ENCODE measurements at regions not wholly inside any gene's neighbourhood (a gene's known extent, or its start where the extent isn't known, plus 50 kb on each side); places are given as distances from the start of the nearest gene placed in this dataset.
"Not testable (repeated sequence)": the region's sequence is repeated elsewhere in the genome, so short reads cannot be mapped to it uniquely, and the experiment has no call there.

DNA sequence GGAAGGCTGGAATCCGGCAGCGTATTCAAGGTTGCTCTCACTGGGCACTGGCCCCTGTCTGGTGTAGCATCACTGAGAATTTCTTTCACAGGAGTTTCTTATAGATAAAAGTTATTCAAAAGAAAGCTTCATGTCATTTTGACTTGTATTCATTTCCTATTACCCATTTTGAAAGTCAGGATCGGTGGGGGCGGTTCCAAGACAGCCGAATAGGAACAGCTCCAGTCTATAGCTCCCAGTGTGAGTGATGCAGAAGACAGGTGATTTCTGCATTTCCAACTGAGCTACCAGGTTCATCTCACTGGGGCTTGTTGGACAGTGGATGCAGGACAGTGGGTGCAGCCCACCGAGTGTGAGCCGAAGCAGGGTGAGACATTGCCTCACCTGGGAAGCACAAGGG, 51.5 kb upstream of the CDC42EP3 start:
- not testable (repeated sequence) for DNase-seq; H3K9me3 Mint-ChIP-seq; H3K4me3 Mint-ChIP-seq; H3K27ac Mint-ChIP-seq; H3K36me3 Mint-ChIP-seq (ENCODE audit: low read depth); H3K27me3 Mint-ChIP-seq
- peaks cover 10% of the 10 kb centered on the region for H3K4me1 Mint-ChIP-seq (ENCODE audit: low read depth)

DNA sequence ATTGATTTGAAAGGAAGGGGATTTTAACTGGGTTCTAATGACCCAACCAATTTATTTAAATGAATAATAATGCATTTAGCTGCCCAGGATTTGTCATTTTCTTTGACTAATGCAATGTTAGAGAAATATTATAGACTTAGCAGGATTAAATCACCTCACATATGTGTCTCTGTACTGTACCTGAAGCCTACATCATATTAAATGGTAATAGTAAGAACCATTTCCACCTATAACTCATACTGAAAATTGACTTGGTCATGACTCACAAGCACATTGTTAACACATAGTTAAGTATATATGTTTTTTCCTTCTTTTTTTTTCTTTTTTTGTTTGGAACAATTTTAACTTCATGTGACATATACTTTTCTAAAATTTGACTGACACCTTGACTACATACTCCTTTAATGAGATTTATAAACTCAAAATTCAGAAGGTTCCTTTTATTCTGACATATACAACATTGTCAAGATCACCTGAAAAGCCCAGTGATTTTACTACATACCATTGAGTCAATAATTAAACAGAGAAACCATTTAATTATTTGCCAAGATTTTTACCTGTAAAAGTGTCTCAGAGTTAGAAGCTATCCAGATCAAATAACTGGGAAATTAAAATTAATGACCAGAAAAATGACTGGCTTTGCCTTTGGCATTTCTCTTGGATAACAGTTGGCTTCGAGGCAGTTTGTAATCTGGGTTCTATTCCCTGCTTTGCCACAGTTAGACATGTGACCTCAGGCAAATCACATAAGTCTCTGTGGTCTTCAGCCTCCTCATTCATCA, 58.8 kb upstream of the CDC42EP3 start:
- peaks cover 15% of the 10 kb centered on the region for H3K4me1 Mint-ChIP-seq (ENCODE audit: low read depth)
- DNase-seq, result no peak
- H3K27ac Mint-ChIP-seq, result peak overlapping the region; percentile 24
- no peak overlapping the region for H3K4me3 Mint-ChIP-seq
- H3K36me3 Mint-ChIP-seq (ENCODE audit: low read depth), result no peaks in the 10 kb centered on the region
- no peaks in the 10 kb centered on the region for H3K9me3 Mint-ChIP-seq
- no peaks in the 10 kb centered on the region for H3K27me3 Mint-ChIP-seq

DNA sequence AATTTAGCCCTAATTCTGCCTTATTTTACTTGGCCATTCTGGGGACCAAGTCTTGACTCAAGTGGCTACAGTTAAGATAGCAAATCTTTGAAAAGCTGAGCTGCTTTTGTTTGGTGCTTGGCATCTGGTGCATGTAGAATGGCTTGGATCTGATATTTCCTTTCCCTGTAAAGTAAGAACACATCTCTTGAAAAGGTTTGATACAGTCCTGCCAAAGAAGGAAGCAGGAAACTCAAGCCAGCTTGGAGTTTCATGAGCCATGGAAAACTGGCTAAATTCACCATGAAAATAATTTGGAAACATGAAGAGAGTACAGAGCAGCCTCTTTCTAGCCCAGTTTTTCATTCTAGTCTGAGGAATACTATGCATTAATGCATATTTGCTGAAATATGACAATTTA, 61.0 kb upstream of the CDC42EP3 start:
- H3K27me3 Mint-ChIP-seq; H3K4me3 Mint-ChIP-seq; H3K36me3 Mint-ChIP-seq (ENCODE audit: low read depth); H3K27ac Mint-ChIP-seq; H3K9me3 Mint-ChIP-seq; DNase-seq: not testable (repeated sequence)
- H3K4me1 Mint-ChIP-seq (ENCODE audit: low read depth), result peaks cover 15% of the 10 kb centered on the region

- Mint-ChIP-seq H3K9me3 (no peaks in the 10 kb centered on the region), H3K27ac (no peak overlapping the region), H3K4me1 (ENCODE audit: low read depth) (peaks cover 15% of the 10 kb centered on the region), H3K4me3 (no peak overlapping the region), H3K36me3 (ENCODE audit: low read depth) (no peaks in the 10 kb centered on the region), H3K27me3 (no peaks in the 10 kb centered on the region)
- DNase-seq, result no peak
Measured at GRCh38 chr2:37733251-37733650, 61.8 kb upstream of the CDC42EP3 start.

DNA sequence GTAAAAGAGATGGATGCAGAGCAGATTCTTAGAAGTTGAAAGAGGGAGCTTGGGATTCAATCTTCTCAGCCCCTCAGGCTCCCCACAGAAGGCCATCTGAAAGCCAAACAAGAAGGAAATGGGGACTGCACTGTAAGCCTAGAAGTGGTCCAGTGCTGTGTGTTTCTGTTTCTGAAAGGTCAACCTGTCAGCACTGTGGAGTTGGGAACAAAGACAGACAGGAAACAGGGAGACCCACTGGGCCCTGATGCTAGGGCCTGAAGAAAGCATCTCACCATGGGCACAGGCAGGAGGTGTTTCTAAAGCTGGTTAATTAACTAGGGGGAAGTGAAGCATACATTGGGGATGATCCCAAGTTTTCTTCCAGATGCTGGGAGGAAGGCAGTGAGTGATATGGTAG, 62.5 kb upstream of the CDC42EP3 start:
- DNase-seq; H3K27ac Mint-ChIP-seq; H3K27me3 Mint-ChIP-seq; H3K36me3 Mint-ChIP-seq (ENCODE audit: low read depth); H3K9me3 Mint-ChIP-seq; H3K4me3 Mint-ChIP-seq: not testable (repeated sequence)
- H3K4me1 Mint-ChIP-seq (ENCODE audit: low read depth), result peaks cover 15% of the 10 kb centered on the region

- not testable (repeated sequence) for H3K9me3 Mint-ChIP-seq; H3K4me1 Mint-ChIP-seq (ENCODE audit: low read depth); DNase-seq; H3K27me3 Mint-ChIP-seq; H3K36me3 Mint-ChIP-seq (ENCODE audit: low read depth); H3K4me3 Mint-ChIP-seq; H3K27ac Mint-ChIP-seq
Measured at GRCh38 chr2:37734891-37735523, 63.6 kb upstream of the CDC42EP3 start.

- H3K36me3 Mint-ChIP-seq (ENCODE audit: low read depth), result not testable (repeated sequence)
Measured at GRCh38 chr2:37735524-37735910, 64.1 kb upstream of the CDC42EP3 start.

GRCh38 chr2:37737507-37737906, 66.1 kb upstream of the CDC42EP3 start:
- DNase-seq, result no peak

More at GRCh38 chr2:37735524-37735910, 64.1 kb upstream of the CDC42EP3 start:
- H3K9me3 Mint-ChIP-seq; H3K27me3 Mint-ChIP-seq; H3K4me3 Mint-ChIP-seq; H3K4me1 Mint-ChIP-seq (ENCODE audit: low read depth); H3K27ac Mint-ChIP-seq; DNase-seq: not testable (repeated sequence)

GRCh38 chr2:37738266-37738885, 66.9 kb upstream of the CDC42EP3 start:
- H3K27me3 Mint-ChIP-seq, result no peaks in the 10 kb centered on the region
- no peaks in the 10 kb centered on the region for H3K36me3 Mint-ChIP-seq (ENCODE audit: low read depth)
- peaks cover 5% of the 10 kb centered on the region for H3K4me1 Mint-ChIP-seq (ENCODE audit: low read depth)
- no peaks in the 10 kb centered on the region for H3K9me3 Mint-ChIP-seq
- no peak for DNase-seq
- no peak overlapping the region for H3K27ac Mint-ChIP-seq
- H3K4me3 Mint-ChIP-seq, result no peak overlapping the region

More at GRCh38 chr2:37737507-37737906, 66.1 kb upstream of the CDC42EP3 start:
- Mint-ChIP-seq H3K27me3 (no peaks in the 10 kb centered on the region), H3K36me3 (ENCODE audit: low read depth) (no peaks in the 10 kb centered on the region), H3K4me3 (no peak overlapping the region), H3K9me3 (no peaks in the 10 kb centered on the region), H3K27ac (no peak overlapping the region), H3K4me1 (ENCODE audit: low read depth) (peaks cover 5% of the 10 kb centered on the region)

GRCh38 chr2:37739153-37739552, 67.7 kb upstream of the CDC42EP3 start:
- Mint-ChIP-seq H3K27me3 (no peaks in the 10 kb centered on the region), H3K4me1 (ENCODE audit: low read depth) (peaks cover 5% of the 10 kb centered on the region), H3K27ac (no peak overlapping the region)

GRCh38 chr2:37740164-37740739, 68.8 kb upstream of the CDC42EP3 start:
- Mint-ChIP-seq H3K4me1 (ENCODE audit: low read depth) (peaks cover 5% of the 10 kb centered on the region), H3K27ac (no peak overlapping the region), H3K27me3 (no peaks in the 10 kb centered on the region), H3K36me3 (ENCODE audit: low read depth) (no peaks in the 10 kb centered on the region), H3K9me3 (no peaks in the 10 kb centered on the region), H3K4me3 (no peak overlapping the region)
- no peak for DNase-seq

More at GRCh38 chr2:37739153-37739552, 67.7 kb upstream of the CDC42EP3 start:
- Mint-ChIP-seq H3K4me3 (no peak overlapping the region), H3K9me3 (no peaks in the 10 kb centered on the region), H3K36me3 (ENCODE audit: low read depth) (no peaks in the 10 kb centered on the region)
- no peak for DNase-seq

DNA sequence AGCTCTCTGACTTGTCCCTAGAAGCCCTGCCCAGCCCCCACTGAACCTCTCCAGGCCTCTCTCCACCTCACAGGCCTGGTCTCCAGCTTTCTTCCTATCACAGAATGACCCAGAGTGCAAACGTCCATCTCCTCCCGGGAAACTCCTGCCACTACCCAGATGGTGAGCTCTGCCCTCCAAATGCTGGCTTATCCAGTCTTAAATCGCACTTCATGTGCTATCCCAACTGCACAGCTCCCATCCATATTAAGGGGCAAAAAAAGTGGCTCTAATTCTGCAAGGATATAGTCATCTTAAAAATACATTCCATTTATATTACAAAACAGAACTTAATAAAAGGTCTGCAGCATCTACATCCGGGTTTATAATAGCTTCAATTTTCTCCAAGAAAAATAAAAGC, 70.8 kb upstream of the CDC42EP3 start:
- H3K4me3 Mint-ChIP-seq, result no peak overlapping the region
- no peaks in the 10 kb centered on the region for H3K9me3 Mint-ChIP-seq
- H3K27ac Mint-ChIP-seq, result no peak overlapping the region
- DNase-seq, result no peak
- no peaks in the 10 kb centered on the region for H3K27me3 Mint-ChIP-seq
- peaks cover 5% of the 10 kb centered on the region for H3K4me1 Mint-ChIP-seq (ENCODE audit: low read depth)
- H3K36me3 Mint-ChIP-seq (ENCODE audit: low read depth), result no peaks in the 10 kb centered on the region

DNA sequence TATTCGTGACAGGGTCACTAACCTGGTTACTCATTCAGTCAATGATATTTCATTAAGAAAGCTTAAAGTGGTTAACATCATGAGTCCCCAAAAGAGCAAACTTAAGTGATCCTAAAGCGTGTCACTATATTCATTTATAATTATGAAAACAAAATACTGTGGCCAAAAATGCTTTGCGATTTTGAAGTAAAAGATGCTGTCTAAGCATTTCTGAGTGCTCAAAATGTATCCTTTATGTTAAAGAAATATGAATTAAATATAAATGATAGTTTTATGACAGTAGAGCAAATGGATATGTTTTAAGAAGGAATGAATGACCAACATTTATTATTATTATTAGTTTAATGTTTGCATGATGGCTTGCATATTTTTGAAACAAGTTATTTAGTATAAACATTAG, 72.6 kb upstream of the CDC42EP3 start:
- peaks cover 7% of the 10 kb centered on the region for H3K4me1 Mint-ChIP-seq (ENCODE audit: low read depth)
- H3K9me3 Mint-ChIP-seq, result no peaks in the 10 kb centered on the region
- H3K27me3 Mint-ChIP-seq, result no peaks in the 10 kb centered on the region

DNA sequence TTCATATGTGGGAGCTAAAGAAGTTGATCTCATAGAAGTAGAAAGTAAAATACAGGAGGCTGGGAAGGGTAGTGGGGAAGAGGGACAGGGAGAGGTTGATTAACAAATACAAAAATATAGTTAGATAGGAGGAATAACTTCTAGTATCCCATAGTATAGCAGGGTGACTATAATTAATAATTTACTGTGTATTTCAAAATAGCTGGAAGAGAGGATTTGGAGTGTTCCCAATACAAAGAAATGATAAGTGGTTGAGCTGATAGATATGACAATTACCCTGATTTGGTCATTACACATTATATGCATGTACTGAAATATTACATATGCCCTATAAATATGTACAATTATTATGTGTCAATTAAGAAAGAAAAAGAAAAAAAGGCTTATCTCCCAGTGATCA, 73.5 kb upstream of the CDC42EP3 start:
- DNase-seq; H3K4me1 Mint-ChIP-seq (ENCODE audit: low read depth): not testable (repeated sequence)

More for the DNA sequence above, 72.6 kb upstream of the CDC42EP3 start:
- Mint-ChIP-seq H3K4me3 (no peak overlapping the region), H3K27ac (no peak overlapping the region), H3K36me3 (ENCODE audit: low read depth) (no peaks in the 10 kb centered on the region)
- DNase-seq, result no peak

DNA sequence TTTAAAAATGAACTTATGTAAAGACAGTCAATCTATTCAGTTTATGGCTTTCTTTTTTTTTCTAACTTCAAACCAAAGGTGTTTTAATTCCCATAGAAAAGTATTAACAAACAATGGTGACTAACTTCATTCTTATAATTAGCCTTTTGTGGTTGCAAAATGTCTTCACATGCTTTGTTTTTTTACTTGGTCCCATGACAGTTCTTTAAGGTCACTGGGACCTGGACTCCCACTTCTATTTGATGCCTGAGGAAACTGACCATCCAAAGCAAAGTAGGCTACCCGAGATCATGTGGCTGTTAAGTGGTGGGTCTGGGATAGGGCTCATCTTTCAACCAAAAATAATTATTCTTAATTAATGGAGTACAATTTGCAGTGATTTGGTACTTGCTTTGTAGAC, 74.6 kb upstream of the CDC42EP3 start:
- not testable (repeated sequence) for DNase-seq; H3K27ac Mint-ChIP-seq; H3K4me1 Mint-ChIP-seq (ENCODE audit: low read depth); H3K27me3 Mint-ChIP-seq; H3K4me3 Mint-ChIP-seq; H3K9me3 Mint-ChIP-seq; H3K36me3 Mint-ChIP-seq (ENCODE audit: low read depth)

More for the DNA sequence above, 73.5 kb upstream of the CDC42EP3 start:
- H3K27me3 Mint-ChIP-seq; H3K4me3 Mint-ChIP-seq; H3K36me3 Mint-ChIP-seq (ENCODE audit: low read depth); H3K27ac Mint-ChIP-seq; H3K9me3 Mint-ChIP-seq: not testable (repeated sequence)

Data from activated T-cell treated with anti-CD3 and anti-CD28 coated beads, Interleukin-2, amount 50 U/mL, for 24 hours (primary cell).